Cardiac fibroblast (primary cell): ENCODE measurements at regions not wholly inside any gene's neighbourhood (a gene's known extent, or its start where the extent isn't known, plus 50 kb on each side); places are given as distances from the start of the nearest gene placed in this dataset.

ENCODE experiments used
- DNase-seq, 2 donors: peaks; one replicate each; pipeline versions ENCODE4 v3.0.0 to v3.0.0-alpha.2; 2010; ENCODE audit warnings: low read depth in 2 of 2
- H3K4me3 ChIP-seq, 2 donors: replicated peaks in 1 of 2; 1 replicate in 1 of 2; 2 replicates in 1 of 2; pipeline ENCODE4 v1.5.1; 2011; ENCODE audit warnings: low read depth in 2 of 2, low read length in 2 of 2, mild to moderate bottlenecking in 2 of 2, moderate library complexity in 1 of 2
- TF ChIP-seq, protein P1 (sequence below): IDR thresholded peaks from one replicate; pipeline ENCODE4 v1.5.1; 2011; ENCODE audit warnings: low read depth, mild to moderate bottlenecking, low read length, inconsistent platforms

DNA sequence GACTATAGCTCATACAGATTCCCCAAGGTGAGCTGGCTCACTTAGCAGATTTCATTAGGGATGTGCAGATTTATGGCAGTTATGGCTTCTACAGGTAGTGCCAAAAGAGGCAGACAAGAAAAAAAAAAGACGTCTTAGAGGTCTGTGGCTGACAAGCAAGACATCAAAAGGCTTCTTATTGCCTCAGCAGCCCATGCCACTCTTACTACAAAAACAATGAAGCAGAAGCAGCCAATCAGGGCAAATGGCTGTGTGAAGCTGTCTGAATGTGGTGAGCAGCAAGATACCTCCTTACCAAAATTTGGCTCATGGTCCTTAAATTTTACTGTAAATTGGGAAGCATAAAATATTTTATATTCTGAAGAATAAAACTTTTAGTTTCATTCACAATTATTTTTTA is 557.5 kb upstream of the GOLIM4 start:
- H3K4me3 ChIP-seq: no peak overlapping the region
- no peak for DNase-seq
- TF ChIP-seq, protein P1, sequence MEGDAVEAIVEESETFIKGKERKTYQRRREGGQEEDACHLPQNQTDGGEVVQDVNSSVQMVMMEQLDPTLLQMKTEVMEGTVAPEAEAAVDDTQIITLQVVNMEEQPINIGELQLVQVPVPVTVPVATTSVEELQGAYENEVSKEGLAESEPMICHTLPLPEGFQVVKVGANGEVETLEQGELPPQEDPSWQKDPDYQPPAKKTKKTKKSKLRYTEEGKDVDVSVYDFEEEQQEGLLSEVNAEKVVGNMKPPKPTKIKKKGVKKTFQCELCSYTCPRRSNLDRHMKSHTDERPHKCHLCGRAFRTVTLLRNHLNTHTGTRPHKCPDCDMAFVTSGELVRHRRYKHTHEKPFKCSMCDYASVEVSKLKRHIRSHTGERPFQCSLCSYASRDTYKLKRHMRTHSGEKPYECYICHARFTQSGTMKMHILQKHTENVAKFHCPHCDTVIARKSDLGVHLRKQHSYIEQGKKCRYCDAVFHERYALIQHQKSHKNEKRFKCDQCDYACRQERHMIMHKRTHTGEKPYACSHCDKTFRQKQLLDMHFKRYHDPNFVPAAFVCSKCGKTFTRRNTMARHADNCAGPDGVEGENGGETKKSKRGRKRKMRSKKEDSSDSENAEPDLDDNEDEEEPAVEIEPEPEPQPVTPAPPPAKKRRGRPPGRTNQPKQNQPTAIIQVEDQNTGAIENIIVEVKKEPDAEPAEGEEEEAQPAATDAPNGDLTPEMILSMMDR: no peak

DNA sequence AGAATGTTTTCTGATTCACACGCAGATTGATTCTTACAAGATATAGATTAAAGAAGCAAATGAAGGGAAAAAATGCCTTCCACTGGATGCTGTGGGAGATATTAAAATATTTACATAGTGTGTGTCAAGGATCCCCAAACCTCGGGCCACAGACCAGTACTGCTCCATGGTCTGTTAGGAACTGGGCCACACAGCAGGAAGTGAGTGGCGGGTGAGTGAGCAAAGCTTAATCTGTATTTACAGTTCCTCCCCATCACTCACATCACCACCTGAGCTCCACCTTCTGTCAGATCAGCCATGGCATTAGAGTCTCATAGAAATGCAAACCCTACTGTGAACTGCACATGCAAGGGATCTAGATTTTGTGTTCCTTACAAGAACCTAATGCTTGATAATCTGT is 552.6 kb upstream of the GOLIM4 start:
- H3K4me3 ChIP-seq: no peak overlapping the region
- no peak for DNase-seq
- TF ChIP-seq, protein P1: no peak

DNA sequence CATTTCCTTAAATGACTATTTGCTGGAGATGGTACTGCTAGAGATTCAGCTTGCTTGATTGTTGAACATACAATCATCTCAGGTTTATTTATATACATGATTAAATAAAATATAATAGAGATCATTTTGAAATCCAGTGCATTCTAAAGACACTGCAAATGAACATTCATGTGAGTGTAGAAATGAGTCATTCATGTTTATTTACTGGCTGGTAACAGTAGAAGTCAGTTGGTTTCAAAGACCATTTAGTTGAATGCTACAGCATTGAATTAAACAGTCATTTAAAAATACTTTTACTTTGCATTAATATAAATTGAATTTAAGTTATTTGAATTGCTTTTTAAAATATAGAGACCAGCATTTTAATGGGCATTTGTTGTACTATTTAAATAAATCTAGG is 551.9 kb upstream of the GOLIM4 start:
- no peak for DNase-seq
- TF ChIP-seq, protein P1: no peak
- H3K4me3 ChIP-seq: no peak overlapping the region

DNA sequence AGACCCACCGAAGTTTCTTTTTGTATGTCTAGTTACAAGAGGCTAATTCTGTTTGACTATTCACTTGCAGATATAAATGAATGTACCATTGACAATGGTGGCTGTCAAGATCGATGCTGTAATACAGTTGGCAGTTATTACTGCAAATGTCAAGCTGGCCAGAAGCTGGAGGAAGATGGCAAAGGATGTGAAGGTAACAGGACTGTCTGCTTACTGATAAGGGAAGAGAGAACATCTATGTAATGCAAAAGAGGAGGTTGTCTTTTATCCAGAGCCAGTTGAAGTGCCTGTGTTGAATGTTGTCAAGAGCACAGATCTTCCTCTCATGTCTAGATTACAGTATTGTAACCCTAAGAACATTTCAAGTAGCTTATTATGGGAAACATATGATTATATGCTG is 549.5 kb upstream of the GOLIM4 start:
- DNase-seq: no peak
- TF ChIP-seq, protein P1: no peak

DNA sequence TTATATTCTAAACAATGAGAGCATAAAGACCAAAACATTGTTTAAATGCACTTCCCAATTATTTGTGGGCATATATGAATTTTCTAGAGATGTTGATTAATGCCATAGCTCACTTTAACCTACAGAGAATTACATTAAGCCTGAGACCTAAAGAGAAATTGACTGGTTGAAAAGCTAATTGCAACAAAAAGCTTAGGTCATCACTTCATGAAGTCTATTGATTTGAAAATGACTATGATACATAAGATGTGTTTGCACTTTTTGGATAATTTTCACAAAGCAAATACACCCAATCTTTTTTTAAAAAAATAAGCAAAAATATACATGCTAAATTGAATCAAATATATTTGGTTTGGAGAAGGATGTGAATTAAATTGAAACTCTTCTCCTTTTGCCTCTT is 532.8 kb upstream of the GOLIM4 start:
- DNase-seq: no peak
- H3K4me3 ChIP-seq: no peak overlapping the region
- TF ChIP-seq, protein P1: no peak

More for the DNA sequence above, 549.5 kb upstream of the GOLIM4 start:
- no peak overlapping the region for H3K4me3 ChIP-seq

DNA sequence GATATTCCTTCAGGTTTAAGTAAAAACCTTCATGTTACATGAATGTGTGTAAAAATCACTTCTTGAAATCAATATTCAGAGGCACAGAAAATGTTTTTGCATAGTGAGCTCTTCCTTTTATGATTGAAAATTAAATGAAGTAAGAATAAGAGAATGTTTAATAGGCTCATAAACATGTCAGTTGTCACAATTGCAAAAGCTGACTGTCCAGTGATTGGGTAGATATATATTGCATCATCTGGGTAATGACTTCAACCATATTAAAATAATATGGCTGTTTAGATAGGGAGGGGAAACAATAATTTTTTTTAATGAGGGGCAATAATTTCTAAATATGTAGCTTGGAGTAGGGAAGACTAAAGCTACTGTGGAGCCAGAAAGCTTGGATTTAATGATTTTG is 529.8 kb upstream of the GOLIM4 start:
- no peak for DNase-seq
- no peak overlapping the region for H3K4me3 ChIP-seq
- TF ChIP-seq, protein P1: no peak

DNA sequence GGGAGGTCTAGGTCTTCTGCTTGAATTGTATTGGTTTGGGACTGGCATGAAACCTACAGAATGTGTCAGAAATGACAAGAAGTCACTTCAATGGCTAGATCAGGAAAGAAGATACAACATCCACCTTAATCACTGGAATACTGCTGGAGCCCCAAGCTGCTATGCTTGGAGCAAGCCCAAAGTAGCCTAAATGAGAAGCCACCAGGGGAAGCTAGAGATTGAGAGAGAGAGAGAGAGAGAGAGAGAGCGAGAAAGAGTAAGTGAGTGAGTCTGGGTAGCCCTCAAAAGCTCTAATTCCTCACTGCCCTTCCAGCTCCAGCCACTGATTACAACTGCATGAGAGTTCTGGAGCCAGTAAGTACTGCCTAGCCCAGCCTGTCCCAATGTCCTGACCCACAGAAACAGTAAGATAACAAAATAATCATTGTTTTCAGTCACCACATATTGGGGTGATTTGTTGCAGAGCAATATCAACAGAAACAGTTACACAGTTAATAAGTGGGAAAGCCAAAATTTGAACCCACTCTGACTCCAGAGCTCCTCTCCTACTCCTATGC is 529.2 kb upstream of the GOLIM4 start:
- TF ChIP-seq, protein P1: no peak
- no peak for DNase-seq
- no peak overlapping the region for H3K4me3 ChIP-seq
